ENCODE measurements at regions not wholly inside any gene's neighbourhood (a gene's known extent, or its start where the extent isn't known, plus 50 kb on each side); places are given as distances from the start of the nearest gene placed in this dataset.
"Not testable (repeated sequence)": the region's sequence is repeated elsewhere in the genome, so short reads cannot be mapped to it uniquely, and the experiment has no call there.

GRCh38 chr12:131411827-131412226 is 299.1 kb upstream of the SFSWAP start:
- TF ChIP-seq POLR2A, CTCF, EP300, POLR2AphosphoS5 (IDR thresholded peaks at IDR 0.05): not testable (repeated sequence)

Data from suprapubic skin (tissue), 4 donors.